SU-DHL-6 (cell line): ENCODE measurements at regions not wholly inside any gene's neighbourhood (a gene's known extent, or its start where the extent isn't known, plus 50 kb on each side); places are given as distances from the start of the nearest gene placed in this dataset.

ENCODE experiments used
- H2AFZ ChIP-seq: fragments of 200-600 bp; sonication (generic); 2 replicates; pipeline ENCODE4 v1.6.1; 2014; ENCODE audit warnings: low read depth, mild to moderate bottlenecking, moderate library complexity, mixed read lengths, antibody characterized with exemption, low read length; ENCODE audit not compliant: severe bottlenecking
- H3F3A ChIP-seq: fragments of 200-600 bp; shearing (Covaris generic); 2 replicates; pipeline ENCODE4 v1.6.0; 2016; ENCODE audit warnings: antibody characterized with exemption, mild to moderate bottlenecking; ENCODE audit not compliant: insufficient read depth
- H3K27ac ChIP-seq: fragments of 200-600 bp; sonication (generic); 2 replicates; pipeline ENCODE4 v1.5.1; 2016; ENCODE audit warnings: low read depth, mild to moderate bottlenecking, low read length, moderate library complexity, mixed read lengths
- H3K27me3 ChIP-seq: fragments of 200-600 bp; sonication (generic), shearing (Covaris generic); 2 replicates; pipeline ENCODE4 v1.6.0; 2014; ENCODE audit warnings: mild to moderate bottlenecking, low read length
- H3K36me3 ChIP-seq: fragments of 200-600 bp; sonication (generic); 2 replicates; pipeline ENCODE4 v1.6.1; 2014; ENCODE audit warnings: mild to moderate bottlenecking, low read length, mixed read lengths
- H3K4me2 ChIP-seq: fragments of 300-600, 200-600 bp; shearing (Covaris generic), sonication (generic); 2 replicates; pipeline ENCODE4 v1.6.0; 2014; ENCODE audit warnings: low read length, low read depth, mild to moderate bottlenecking; ENCODE audit not compliant: poor library complexity, severe bottlenecking
- H3K4me3 ChIP-seq: fragments of 200-600 bp; sonication (generic); 2 replicates; pipeline ENCODE4 v1.5.1; 2014; ENCODE audit warnings: antibody characterized with exemption, low read length, mild to moderate bottlenecking, mixed read lengths; ENCODE audit not compliant: insufficient read depth, poor library complexity, severe bottlenecking
- H3K79me2 ChIP-seq: fragments of 200-600 bp; sonication (generic); 2 replicates; pipeline ENCODE4 v1.6.1; 2014; ENCODE audit warnings: mild to moderate bottlenecking, low read length, moderate library complexity; ENCODE audit not compliant: insufficient read depth
- H3K9ac ChIP-seq: fragments of 200-600 bp; sonication (generic); 2 replicates; pipeline ENCODE4 v1.7.0; 2014; ENCODE audit warnings: mild to moderate bottlenecking, low read length
- H3K9me2 ChIP-seq: fragments of 200-600 bp; sonication (generic); replicated peaks from 2 replicates; pipeline ENCODE4 v1.6.1; 2014; ENCODE audit warnings: low read length; ENCODE audit not compliant: insufficient read depth
- H3K9me3 ChIP-seq: fragments of 200-600 bp; sonication (generic); 2 replicates; pipeline ENCODE4 v1.6.1; 2014; ENCODE audit warnings: low read length, mixed read lengths; ENCODE audit not compliant: insufficient read depth
- H4K20me1 ChIP-seq: fragments of 200-600 bp; sonication (generic); 2 replicates; pipeline ENCODE4 v1.6.1; 2014; ENCODE audit warnings: low read depth, mild to moderate bottlenecking, antibody characterized with exemption, low read length, moderate library complexity, mixed read lengths
- EZH2phosphoT487 ChIP-seq: fragments of 200-600 bp; sonication (generic), shearing (Covaris generic); conservative IDR thresholded peaks from 2 replicates; pipeline ENCODE4 v1.6.1; 2018; ENCODE audit warnings: mild to moderate bottlenecking, antibody characterized with exemption, low read length, moderate library complexity, mixed read lengths
- TF ChIP-seq, protein P1 (sequence below): fragments of 200-600 bp; sonication (generic); IDR thresholded peaks from one replicate; pipeline ENCODE4 v1.5.1; 2017; ENCODE audit warnings: antibody characterized with exemption, mild to moderate bottlenecking, low read length, moderate library complexity; ENCODE audit not compliant: insufficient read depth, poor library complexity, severe bottlenecking

GRCh38 chr16:85178006-85178591, 65.8 kb upstream of the CIBAR2 start:
- H3K36me3 ChIP-seq, result no peaks in the 10 kb centered on the region
- H3K4me3 ChIP-seq, result no peak overlapping the region
- H3F3A ChIP-seq, result no peaks in the 10 kb centered on the region
- no peaks in the 10 kb centered on the region for H3K9me2 ChIP-seq
- no peaks in the 10 kb centered on the region for H3K9me3 ChIP-seq
- no peak overlapping the region for H3K4me2 ChIP-seq
- H3K27me3 ChIP-seq, result no peaks in the 10 kb centered on the region
- H3K27ac ChIP-seq, result no peak overlapping the region
- H2AFZ ChIP-seq, result no peak overlapping the region
- H3K9ac ChIP-seq, result no peak overlapping the region
- no peaks in the 10 kb centered on the region for H3K79me2 ChIP-seq
- TF ChIP-seq, protein P1, sequence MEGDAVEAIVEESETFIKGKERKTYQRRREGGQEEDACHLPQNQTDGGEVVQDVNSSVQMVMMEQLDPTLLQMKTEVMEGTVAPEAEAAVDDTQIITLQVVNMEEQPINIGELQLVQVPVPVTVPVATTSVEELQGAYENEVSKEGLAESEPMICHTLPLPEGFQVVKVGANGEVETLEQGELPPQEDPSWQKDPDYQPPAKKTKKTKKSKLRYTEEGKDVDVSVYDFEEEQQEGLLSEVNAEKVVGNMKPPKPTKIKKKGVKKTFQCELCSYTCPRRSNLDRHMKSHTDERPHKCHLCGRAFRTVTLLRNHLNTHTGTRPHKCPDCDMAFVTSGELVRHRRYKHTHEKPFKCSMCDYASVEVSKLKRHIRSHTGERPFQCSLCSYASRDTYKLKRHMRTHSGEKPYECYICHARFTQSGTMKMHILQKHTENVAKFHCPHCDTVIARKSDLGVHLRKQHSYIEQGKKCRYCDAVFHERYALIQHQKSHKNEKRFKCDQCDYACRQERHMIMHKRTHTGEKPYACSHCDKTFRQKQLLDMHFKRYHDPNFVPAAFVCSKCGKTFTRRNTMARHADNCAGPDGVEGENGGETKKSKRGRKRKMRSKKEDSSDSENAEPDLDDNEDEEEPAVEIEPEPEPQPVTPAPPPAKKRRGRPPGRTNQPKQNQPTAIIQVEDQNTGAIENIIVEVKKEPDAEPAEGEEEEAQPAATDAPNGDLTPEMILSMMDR, result no peak
- TF ChIP-seq EZH2phosphoT487, result no peak
- no peaks in the 10 kb centered on the region for H4K20me1 ChIP-seq

DNA sequence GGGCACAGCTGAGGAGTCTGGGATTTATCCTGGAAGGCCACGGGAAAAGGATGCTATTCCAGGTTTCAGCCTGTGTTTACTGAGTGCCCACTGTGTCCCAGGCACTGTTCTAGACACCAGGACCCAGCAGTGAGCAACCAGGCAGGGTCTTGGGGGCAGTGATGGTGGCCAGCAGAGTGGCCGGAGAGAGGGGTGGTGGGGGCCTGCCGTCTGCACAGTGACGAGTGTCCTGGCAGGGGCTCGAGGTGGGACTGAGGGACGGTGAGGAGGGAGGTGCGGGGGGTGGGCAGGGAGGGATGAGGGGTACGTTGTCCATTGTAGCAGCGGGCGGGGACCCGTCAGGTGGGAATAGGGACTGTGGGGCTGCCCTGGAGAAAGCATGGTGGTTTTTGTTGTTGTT, 66.3 kb upstream of the CIBAR2 start:
- no peak overlapping the region for H3K4me2 ChIP-seq
- H2AFZ ChIP-seq, result no peak overlapping the region
- no peak overlapping the region for H3K4me3 ChIP-seq
- H4K20me1 ChIP-seq, result no peaks in the 10 kb centered on the region
- H3F3A ChIP-seq, result no peaks in the 10 kb centered on the region
- no peak for TF ChIP-seq EZH2phosphoT487
- TF ChIP-seq, protein P1, result no peak
- no peak overlapping the region for H3K9ac ChIP-seq
- H3K9me3 ChIP-seq, result no peaks in the 10 kb centered on the region
- H3K27me3 ChIP-seq, result no peaks in the 10 kb centered on the region
- no peaks in the 10 kb centered on the region for H3K36me3 ChIP-seq
- no peaks in the 10 kb centered on the region for H3K9me2 ChIP-seq
- H3K27ac ChIP-seq, result no peak overlapping the region
- H3K79me2 ChIP-seq, result no peaks in the 10 kb centered on the region

- Histone ChIP-seq H3K4me2 (no peak overlapping the region), H3K9me3 (no peaks in the 10 kb centered on the region; the same call in 1 of the 2 replicates), H2AFZ (no peak overlapping the region), H3K9me2 (no peaks in the 10 kb centered on the region), H3F3A (no peaks in the 10 kb centered on the region), H4K20me1 (no peaks in the 10 kb centered on the region), H3K4me3 (no peak overlapping the region), H3K79me2 (no peaks in the 10 kb centered on the region), H3K27ac (no peak overlapping the region), H3K36me3 (no peaks in the 10 kb centered on the region), H3K9ac (no peak overlapping the region), H3K27me3 (no peaks in the 10 kb centered on the region)
- TF ChIP-seq EZH2phosphoT487, result no peak
- TF ChIP-seq, protein P1, result no peak
Measured at GRCh38 chr16:85179344-85180046, 67.2 kb upstream of the CIBAR2 start.
